Stimulated activated memory B cell treated with anti-CD40 and anti-IgM and Interleukin-4, amounts not matched to agents 10 μg/mL and 1 μg/mL and 100 μg/mL, for 72 hours (primary cell): ENCODE measurements at regions not wholly inside any gene's neighbourhood (a gene's known extent, or its start where the extent isn't known, plus 50 kb on each side); places are given as distances from the start of the nearest gene placed in this dataset.
A peak's percentile ranks its signal among the peaks of the same experiment; 100 is the strongest.

Experiments used
- ATAC-seq: fragments of 150-1000 bp; cut with Tn5 transposase; 2 replicates; pipeline ENCODE4 v1.10.0; 2021
- H3K27ac Mint-ChIP-seq: one replicate; pipeline ENCODE4 v1.8.0; 2022; ENCODE audit warnings: mild to moderate bottlenecking, mixed read lengths
- H3K27me3 Mint-ChIP-seq: one replicate; pipeline ENCODE4 v1.8.0; 2022; ENCODE audit warnings: mixed read lengths
- H3K36me3 Mint-ChIP-seq: one replicate; pipeline ENCODE4 v1.8.0; 2022; ENCODE audit warnings: mixed read lengths
- H3K4me1 Mint-ChIP-seq: one replicate; pipeline ENCODE4 v1.8.0; 2022; ENCODE audit warnings: mixed read lengths
- H3K4me3 Mint-ChIP-seq: one replicate; pipeline ENCODE4 v1.8.0; 2022; ENCODE audit warnings: mild to moderate bottlenecking, moderate library complexity, mixed read lengths
- H3K9me3 Mint-ChIP-seq: one replicate; pipeline ENCODE4 v1.8.0; 2022; ENCODE audit warnings: mixed read lengths

DNA sequence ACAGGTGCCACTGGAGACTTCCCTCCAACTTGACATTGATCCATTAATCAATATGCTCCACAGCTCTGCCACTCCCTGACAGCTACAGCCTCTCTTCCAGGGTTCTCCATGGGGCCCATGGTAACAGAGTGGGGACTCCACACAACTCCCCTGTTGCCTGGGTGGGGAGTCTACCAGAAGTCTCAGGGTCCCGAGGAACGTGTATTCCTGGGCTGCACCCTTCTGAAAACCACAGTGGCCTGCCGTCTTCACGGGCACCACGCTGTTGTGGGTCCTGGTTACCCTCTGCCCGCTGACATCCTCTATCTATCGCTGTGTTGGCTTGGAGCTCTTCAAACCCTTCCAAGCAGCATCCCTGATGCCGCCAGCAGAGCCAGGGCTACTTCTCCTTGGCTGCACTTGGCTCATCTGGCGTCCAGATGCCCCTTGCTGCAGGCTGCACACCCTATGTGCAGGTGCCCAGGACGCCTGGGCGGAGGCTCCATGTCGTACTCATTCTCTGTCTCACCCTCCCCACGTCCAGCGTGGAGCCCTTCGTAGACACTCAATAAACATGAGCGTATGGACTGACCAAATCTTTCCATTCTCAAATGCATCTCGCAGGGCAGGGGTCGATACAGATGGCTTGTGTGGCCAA, 1341.8 kb downstream of the TBC1D22A start:
- Mint-ChIP-seq H3K27me3 (peaks cover 31% of the 10 kb centered on the region), H3K27ac (no peak overlapping the region), H3K4me1 (peaks cover 25% of the 10 kb centered on the region), H3K9me3 (peaks cover 6% of the 10 kb centered on the region), H3K4me3 (no peak overlapping the region), H3K36me3 (peaks cover 5% of the 10 kb centered on the region)
- no peak for ATAC-seq

- Mint-ChIP-seq H3K27ac (no peak overlapping the region), H3K27me3 (peaks cover 31% of the 10 kb centered on the region), H3K36me3 (peaks cover 5% of the 10 kb centered on the region), H3K4me3 (no peak overlapping the region), H3K9me3 (peaks cover 3% of the 10 kb centered on the region), H3K4me1 (peaks cover 35% of the 10 kb centered on the region)
- no peak for ATAC-seq
Observed at GRCh38 chr22:48103126-48103875, 1340.9 kb downstream of the TBC1D22A start.

GRCh38 chr22:48102581-48102980, 1340.1 kb downstream of the TBC1D22A start:
- no peak overlapping the region for H3K27ac Mint-ChIP-seq
- peaks cover 31% of the 10 kb centered on the region for H3K27me3 Mint-ChIP-seq
- peaks cover 42% of the 10 kb centered on the region for H3K4me1 Mint-ChIP-seq
- no peak overlapping the region for H3K4me3 Mint-ChIP-seq
- H3K9me3 Mint-ChIP-seq: peaks cover 3% of the 10 kb centered on the region
- ATAC-seq: no peak
- H3K36me3 Mint-ChIP-seq: peaks cover 5% of the 10 kb centered on the region

DNA sequence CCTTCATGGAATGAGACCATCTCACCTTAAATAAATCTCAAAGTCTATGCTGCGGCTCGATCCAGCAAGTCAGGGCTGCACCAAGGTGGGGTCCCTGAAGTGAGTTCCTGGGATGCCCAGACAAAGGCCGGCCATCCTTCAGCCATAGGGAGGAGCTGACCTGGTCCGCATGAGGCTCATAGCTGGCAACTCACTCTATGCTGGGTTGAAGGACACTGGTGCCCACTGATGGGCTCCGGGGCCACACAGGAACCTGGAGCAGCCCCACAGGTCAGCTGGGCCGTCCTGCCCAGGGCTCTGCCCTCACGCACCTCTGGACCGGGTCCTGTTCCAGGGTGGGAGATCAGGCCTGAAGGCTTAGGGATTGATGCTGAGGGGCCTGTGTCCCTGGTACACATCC, 1339.3 kb downstream of the TBC1D22A start:
- no peak overlapping the region for H3K27ac Mint-ChIP-seq
- H3K36me3 Mint-ChIP-seq: peaks cover 5% of the 10 kb centered on the region
- H3K27me3 Mint-ChIP-seq: peaks cover 31% of the 10 kb centered on the region
- no peak for ATAC-seq
- peaks cover 3% of the 10 kb centered on the region for H3K9me3 Mint-ChIP-seq
- peaks cover 51% of the 10 kb centered on the region for H3K4me1 Mint-ChIP-seq
- no peak overlapping the region for H3K4me3 Mint-ChIP-seq

DNA sequence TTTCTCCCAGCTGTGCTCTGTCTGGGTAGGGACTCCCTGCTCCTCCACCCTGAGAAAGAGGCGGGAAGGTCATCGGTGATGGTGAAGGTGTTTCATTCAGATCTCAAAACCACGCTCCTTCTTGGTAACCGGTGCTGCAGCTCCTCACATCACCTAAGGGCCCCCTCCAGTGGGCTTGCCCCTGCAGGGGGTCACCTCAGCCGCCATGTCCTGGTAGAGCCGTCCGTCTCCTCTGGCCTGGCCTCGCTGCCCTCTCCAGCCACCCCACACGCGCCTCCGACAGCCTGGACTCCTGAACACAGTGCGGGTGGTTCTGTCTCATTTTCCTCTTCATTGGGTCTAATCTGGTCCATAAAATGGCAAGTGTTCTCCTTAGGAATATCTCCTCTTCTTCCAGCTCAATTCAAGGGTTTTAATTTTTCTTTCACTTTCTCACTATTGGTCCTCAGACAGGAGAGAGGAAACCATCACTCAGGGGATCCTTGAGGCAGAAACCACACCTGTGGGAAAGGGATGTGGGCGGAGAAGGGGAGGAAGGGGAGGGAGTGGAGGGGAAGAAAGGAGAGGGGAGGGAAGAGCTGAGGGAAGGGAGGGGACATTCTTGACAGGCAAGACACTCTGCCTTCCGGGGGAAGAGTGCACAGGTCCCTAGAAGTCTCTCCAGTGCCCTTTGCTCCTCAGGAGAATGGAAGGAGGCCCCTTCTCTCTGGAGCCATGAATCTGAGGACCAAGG, 1338.4 kb downstream of the TBC1D22A start:
- Mint-ChIP-seq H3K27ac (peak overlapping the region; percentile 71), H3K27me3 (peaks cover 31% of the 10 kb centered on the region), H3K9me3 (peaks cover 3% of the 10 kb centered on the region), H3K4me1 (peaks cover 57% of the 10 kb centered on the region), H3K36me3 (peaks cover 5% of the 10 kb centered on the region), H3K4me3 (no peak overlapping the region)
- ATAC-seq: no peak

- peak overlapping the region; percentile 71 for H3K27ac Mint-ChIP-seq
- H3K27me3 Mint-ChIP-seq: peaks cover 23% of the 10 kb centered on the region
- no peak overlapping the region for H3K4me3 Mint-ChIP-seq
Observed at GRCh38 chr22:48099671-48100070, 1337.2 kb downstream of the TBC1D22A start.

GRCh38 chr22:48099251-48099650, 1336.8 kb downstream of the TBC1D22A start:
- ATAC-seq: no peak
- H3K27ac Mint-ChIP-seq: peak overlapping the region; percentile 71
- H3K36me3 Mint-ChIP-seq: peaks cover 5% of the 10 kb centered on the region
- peaks cover 3% of the 10 kb centered on the region for H3K9me3 Mint-ChIP-seq
- peaks cover 18% of the 10 kb centered on the region for H3K27me3 Mint-ChIP-seq
- peaks cover 66% of the 10 kb centered on the region for H3K4me1 Mint-ChIP-seq
- H3K4me3 Mint-ChIP-seq: no peak overlapping the region

More at GRCh38 chr22:48099671-48100070, 1337.2 kb downstream of the TBC1D22A start:
- no peak for ATAC-seq
- Mint-ChIP-seq H3K36me3 (peaks cover 5% of the 10 kb centered on the region), H3K9me3 (peaks cover 3% of the 10 kb centered on the region), H3K4me1 (peaks cover 66% of the 10 kb centered on the region)

- peaks cover 5% of the 10 kb centered on the region for H3K36me3 Mint-ChIP-seq
- H3K27me3 Mint-ChIP-seq: peaks cover 15% of the 10 kb centered on the region
- H3K9me3 Mint-ChIP-seq: peaks cover 3% of the 10 kb centered on the region
- peak overlapping the region; percentile 32 for H3K4me3 Mint-ChIP-seq
- peak overlapping the region; percentile 71 for H3K27ac Mint-ChIP-seq
- peaks cover 66% of the 10 kb centered on the region for H3K4me1 Mint-ChIP-seq
- ATAC-seq: no peak
Observed at GRCh38 chr22:48098921-48099245, 1336.4 kb downstream of the TBC1D22A start.

DNA sequence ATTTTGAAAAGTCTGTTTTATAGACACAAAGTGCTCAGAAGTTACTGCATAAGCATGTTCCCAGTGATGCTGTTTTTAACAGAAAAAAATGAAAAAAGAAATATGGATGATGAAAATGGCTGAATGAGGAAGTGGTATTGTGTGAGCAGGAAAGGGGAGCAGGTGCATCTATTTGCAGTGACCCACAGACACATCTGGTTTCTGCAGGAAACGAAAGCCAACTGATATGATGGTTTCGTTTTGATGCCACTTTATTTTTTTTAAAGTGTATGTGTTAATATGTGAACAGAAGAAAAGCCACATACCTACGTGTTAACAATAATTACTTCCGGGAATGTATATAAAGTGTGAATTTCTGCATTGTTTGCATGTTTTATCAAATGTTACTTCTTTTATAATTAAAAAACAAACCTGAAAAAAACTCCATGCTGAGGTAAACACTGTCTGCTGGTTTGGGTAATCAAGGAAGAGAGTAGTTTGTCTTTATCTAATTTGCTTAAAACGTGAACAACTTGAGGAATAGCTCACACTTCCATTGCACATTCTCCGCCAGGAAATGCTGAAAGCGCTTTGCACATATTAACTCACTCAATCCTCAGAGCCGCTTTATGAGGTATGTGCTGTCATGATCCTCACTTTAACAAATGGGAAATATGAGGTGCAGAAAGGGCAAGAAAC, 1335.9 kb downstream of the TBC1D22A start:
- H3K27me3 Mint-ChIP-seq: peaks cover 10% of the 10 kb centered on the region
- peak; percentile 93 for ATAC-seq
- peaks cover 5% of the 10 kb centered on the region for H3K36me3 Mint-ChIP-seq
- H3K27ac Mint-ChIP-seq: peak overlapping the region; percentile 71
- H3K9me3 Mint-ChIP-seq: peaks cover 3% of the 10 kb centered on the region
- H3K4me3 Mint-ChIP-seq: peak overlapping the region; percentile 32
- H3K4me1 Mint-ChIP-seq: peaks cover 66% of the 10 kb centered on the region

DNA sequence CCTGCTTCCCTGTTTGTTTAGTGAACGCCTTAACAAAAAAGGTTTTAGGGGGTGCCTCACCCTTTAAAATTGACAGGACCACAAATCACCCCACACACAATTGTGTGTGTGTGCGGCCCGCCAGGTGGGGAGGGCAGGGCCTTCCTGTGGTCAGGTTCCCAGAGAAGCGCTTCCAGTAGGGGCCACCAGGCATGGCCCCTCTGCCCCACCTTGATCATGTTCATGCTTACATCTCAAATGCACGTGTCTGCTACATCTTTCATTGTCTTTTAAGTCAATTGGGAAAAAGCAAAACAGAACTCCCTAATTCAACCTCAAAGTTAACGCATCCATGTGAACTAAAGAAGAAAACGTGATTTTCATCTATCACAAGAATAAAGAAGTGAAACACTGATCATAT, 1335.3 kb downstream of the TBC1D22A start:
- Mint-ChIP-seq H3K36me3 (peaks cover 1% of the 10 kb centered on the region), H3K27me3 (peaks cover 3% of the 10 kb centered on the region), H3K4me1 (peaks cover 61% of the 10 kb centered on the region), H3K27ac (peak overlapping the region; percentile 71), H3K9me3 (peaks cover under 1% of the 10 kb centered on the region), H3K4me3 (peak overlapping the region; percentile 32)
- ATAC-seq: no peak

DNA sequence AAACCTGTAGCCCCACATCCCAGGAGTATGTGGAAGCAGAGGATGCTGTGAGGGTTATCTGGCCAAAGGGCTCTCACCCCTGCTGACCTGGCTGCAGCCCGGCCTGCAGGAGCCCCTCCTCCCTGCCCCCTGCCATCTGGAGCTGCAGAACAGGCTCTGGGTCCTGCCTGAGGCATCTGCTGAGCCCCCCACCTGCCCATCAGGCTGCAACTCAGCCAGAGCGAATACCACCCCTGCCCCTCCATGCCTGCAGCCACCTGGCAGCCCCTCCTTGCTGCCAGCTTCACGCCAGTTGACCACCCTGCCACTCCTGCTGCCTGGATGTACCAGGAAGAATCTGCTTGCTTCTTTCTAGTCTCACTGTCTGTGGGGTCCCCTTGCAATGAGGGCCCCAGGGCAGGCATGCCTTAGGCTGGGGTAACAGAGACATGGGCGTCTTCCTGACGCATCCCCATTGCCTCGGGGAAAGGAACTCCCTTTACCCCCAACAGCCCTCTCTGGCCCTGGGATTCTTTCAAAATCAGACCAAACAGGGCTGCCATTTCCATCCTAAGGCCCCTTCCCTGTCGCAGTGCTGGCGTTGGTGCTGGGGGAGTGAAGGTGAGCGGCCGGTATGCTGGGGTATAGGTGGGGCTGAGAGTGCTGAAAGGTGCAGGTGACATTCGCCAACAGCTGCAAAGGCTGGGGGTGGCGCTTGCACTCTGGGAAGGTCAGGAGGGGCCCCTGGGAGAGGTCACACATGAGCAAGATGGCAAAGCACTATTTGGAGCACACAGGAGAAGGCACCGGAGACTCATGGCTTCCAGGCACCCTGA, 1334.6 kb downstream of the TBC1D22A start:
- no peaks in the 10 kb centered on the region for H3K36me3 Mint-ChIP-seq
- peak overlapping the region; percentile 71 for H3K27ac Mint-ChIP-seq
- H3K4me1 Mint-ChIP-seq: peaks cover 64% of the 10 kb centered on the region
- ATAC-seq: no peak
- no peaks in the 10 kb centered on the region for H3K27me3 Mint-ChIP-seq
- H3K9me3 Mint-ChIP-seq: no peaks in the 10 kb centered on the region
- no peak overlapping the region for H3K4me3 Mint-ChIP-seq

DNA sequence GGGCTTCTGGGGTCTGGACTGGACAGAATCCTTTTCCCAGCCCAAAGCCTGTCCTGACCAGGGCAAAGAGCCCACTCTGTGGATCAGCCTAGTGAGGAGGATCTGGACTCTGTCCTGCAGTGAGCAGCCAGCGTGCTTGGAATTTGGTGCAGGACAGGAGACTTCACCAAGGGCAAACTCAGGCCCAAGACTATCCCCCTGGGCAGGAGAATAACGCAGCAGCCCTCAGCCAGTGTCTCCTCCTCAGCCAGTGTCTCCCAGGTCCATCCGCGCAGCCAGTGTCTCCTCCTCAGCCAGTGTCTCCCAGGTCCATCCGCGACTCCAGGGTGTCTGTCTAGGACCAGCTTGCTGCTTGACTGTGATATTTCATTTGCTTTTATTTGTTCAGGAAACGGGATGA, 1334.0 kb downstream of the TBC1D22A start:
- ATAC-seq: no peak
- no peak overlapping the region for H3K4me3 Mint-ChIP-seq
- no peaks in the 10 kb centered on the region for H3K9me3 Mint-ChIP-seq
- H3K27me3 Mint-ChIP-seq: no peaks in the 10 kb centered on the region
- no peaks in the 10 kb centered on the region for H3K36me3 Mint-ChIP-seq
- H3K4me1 Mint-ChIP-seq: peaks cover 70% of the 10 kb centered on the region
- H3K27ac Mint-ChIP-seq: peak overlapping the region; percentile 71

- peaks cover 67% of the 10 kb centered on the region for H3K4me1 Mint-ChIP-seq
- no peaks in the 10 kb centered on the region for H3K36me3 Mint-ChIP-seq
- no peaks in the 10 kb centered on the region for H3K9me3 Mint-ChIP-seq
- no peak overlapping the region for H3K27ac Mint-ChIP-seq
- no peak for ATAC-seq
- H3K27me3 Mint-ChIP-seq: no peaks in the 10 kb centered on the region
- H3K4me3 Mint-ChIP-seq: no peak overlapping the region
Observed at GRCh38 chr22:48093981-48094380, 1331.5 kb downstream of the TBC1D22A start.

- no peak for ATAC-seq
- Mint-ChIP-seq H3K27ac (no peak overlapping the region), H3K27me3 (no peaks in the 10 kb centered on the region), H3K4me3 (no peak overlapping the region), H3K9me3 (no peaks in the 10 kb centered on the region), H3K4me1 (peaks cover 56% of the 10 kb centered on the region), H3K36me3 (no peaks in the 10 kb centered on the region)
Observed at GRCh38 chr22:48092866-48093265, 1330.4 kb downstream of the TBC1D22A start.
